HL-60 (cell line): ENCODE measurements at regions not wholly inside any gene's neighbourhood (a gene's known extent, or its start where the extent isn't known, plus 50 kb on each side); places are given as distances from the start of the nearest gene placed in this dataset.

Experiments used
- GABPA ChIP-seq: IDR thresholded peaks from 2 replicates; pipeline ENCODE4 v1.6.1; 2012; ENCODE audit warnings: low read depth
- POLR2AphosphoS5 ChIP-seq: IDR thresholded peaks from 2 replicates; pipeline ENCODE4 v1.6.1; 2012; ENCODE audit warnings: low read depth
- TF ChIP-seq, protein P1 (sequence below): IDR thresholded peaks from 2 replicates; pipeline ENCODE4 v1.6.1; 2012; ENCODE audit warnings: low read depth; ENCODE audit not compliant: insufficient replicate concordance
- TF ChIP-seq, protein P2 (sequence below): IDR thresholded peaks from one replicate; pipeline ENCODE4 v1.5.1; 2011; ENCODE audit warnings: low read length, control low read depth, inconsistent platforms; ENCODE audit not compliant: insufficient read depth

DNA sequence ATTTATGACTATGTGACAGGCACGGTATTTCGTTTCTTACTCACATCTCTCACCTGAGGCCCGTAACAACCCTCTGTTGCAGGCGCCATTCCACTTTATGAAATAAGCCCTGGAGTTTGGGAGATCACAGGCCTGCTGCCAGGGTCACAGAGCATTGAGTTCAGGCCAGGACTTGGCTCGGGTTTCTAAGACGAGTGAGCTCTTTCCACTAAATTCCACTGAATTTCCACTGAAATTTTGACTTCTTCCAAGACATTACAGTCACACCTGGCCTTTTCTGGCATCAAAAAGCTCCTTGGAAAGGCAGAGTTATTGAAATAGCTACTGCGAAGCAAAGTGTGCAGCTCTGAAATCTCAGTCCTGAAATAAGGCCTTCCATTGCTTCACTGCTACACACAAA lies 282.8 kb upstream of the MGMT start:
- TF ChIP-seq POLR2AphosphoS5 (no peak), GABPA (no peak)
- TF ChIP-seq, protein P1, sequence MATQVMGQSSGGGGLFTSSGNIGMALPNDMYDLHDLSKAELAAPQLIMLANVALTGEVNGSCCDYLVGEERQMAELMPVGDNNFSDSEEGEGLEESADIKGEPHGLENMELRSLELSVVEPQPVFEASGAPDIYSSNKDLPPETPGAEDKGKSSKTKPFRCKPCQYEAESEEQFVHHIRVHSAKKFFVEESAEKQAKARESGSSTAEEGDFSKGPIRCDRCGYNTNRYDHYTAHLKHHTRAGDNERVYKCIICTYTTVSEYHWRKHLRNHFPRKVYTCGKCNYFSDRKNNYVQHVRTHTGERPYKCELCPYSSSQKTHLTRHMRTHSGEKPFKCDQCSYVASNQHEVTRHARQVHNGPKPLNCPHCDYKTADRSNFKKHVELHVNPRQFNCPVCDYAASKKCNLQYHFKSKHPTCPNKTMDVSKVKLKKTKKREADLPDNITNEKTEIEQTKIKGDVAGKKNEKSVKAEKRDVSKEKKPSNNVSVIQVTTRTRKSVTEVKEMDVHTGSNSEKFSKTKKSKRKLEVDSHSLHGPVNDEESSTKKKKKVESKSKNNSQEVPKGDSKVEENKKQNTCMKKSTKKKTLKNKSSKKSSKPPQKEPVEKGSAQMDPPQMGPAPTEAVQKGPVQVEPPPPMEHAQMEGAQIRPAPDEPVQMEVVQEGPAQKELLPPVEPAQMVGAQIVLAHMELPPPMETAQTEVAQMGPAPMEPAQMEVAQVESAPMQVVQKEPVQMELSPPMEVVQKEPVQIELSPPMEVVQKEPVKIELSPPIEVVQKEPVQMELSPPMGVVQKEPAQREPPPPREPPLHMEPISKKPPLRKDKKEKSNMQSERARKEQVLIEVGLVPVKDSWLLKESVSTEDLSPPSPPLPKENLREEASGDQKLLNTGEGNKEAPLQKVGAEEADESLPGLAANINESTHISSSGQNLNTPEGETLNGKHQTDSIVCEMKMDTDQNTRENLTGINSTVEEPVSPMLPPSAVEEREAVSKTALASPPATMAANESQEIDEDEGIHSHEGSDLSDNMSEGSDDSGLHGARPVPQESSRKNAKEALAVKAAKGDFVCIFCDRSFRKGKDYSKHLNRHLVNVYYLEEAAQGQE = no peak
- TF ChIP-seq, protein P2, sequence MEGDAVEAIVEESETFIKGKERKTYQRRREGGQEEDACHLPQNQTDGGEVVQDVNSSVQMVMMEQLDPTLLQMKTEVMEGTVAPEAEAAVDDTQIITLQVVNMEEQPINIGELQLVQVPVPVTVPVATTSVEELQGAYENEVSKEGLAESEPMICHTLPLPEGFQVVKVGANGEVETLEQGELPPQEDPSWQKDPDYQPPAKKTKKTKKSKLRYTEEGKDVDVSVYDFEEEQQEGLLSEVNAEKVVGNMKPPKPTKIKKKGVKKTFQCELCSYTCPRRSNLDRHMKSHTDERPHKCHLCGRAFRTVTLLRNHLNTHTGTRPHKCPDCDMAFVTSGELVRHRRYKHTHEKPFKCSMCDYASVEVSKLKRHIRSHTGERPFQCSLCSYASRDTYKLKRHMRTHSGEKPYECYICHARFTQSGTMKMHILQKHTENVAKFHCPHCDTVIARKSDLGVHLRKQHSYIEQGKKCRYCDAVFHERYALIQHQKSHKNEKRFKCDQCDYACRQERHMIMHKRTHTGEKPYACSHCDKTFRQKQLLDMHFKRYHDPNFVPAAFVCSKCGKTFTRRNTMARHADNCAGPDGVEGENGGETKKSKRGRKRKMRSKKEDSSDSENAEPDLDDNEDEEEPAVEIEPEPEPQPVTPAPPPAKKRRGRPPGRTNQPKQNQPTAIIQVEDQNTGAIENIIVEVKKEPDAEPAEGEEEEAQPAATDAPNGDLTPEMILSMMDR = no peak
